ENCODE measurements at regions not wholly inside any gene's neighbourhood (a gene's known extent, or its start where the extent isn't known, plus 50 kb on each side); places are given as distances from the start of the nearest gene placed in this dataset.

GRCh38 chr10:65762311-65762710 lies 1163.5 kb upstream of the LRRTM3 start:
- H3K27ac ChIP-seq = no peak overlapping the region
- DNase-seq (ENCODE audit: low spot score) = no peak
- ChIA-PET CTCF (no interaction called here), POLR2A (ENCODE audit: low non-redundant PET) (no interaction called here)
- no peak for TF ChIP-seq CTCF (conservative IDR thresholded peaks at IDR 0.05; ENCODE audit: low read depth)

GRCh38 chr10:65765006-65765541 lies 1160.8 kb upstream of the LRRTM3 start:
- TF ChIP-seq CTCF (conservative IDR thresholded peaks at IDR 0.05; ENCODE audit: low read depth) = no peak
- no peak for DNase-seq (ENCODE audit: low spot score)
- ChIA-PET POLR2A (ENCODE audit: low non-redundant PET) (no interaction called here), CTCF (interaction anchor here (0.6 kb wide), 1 partner anchor 139 kb away, joined by 6 read pairs; no protein-coding TSS in a partner anchor)
- no peak overlapping the region for H3K27ac ChIP-seq

DNA sequence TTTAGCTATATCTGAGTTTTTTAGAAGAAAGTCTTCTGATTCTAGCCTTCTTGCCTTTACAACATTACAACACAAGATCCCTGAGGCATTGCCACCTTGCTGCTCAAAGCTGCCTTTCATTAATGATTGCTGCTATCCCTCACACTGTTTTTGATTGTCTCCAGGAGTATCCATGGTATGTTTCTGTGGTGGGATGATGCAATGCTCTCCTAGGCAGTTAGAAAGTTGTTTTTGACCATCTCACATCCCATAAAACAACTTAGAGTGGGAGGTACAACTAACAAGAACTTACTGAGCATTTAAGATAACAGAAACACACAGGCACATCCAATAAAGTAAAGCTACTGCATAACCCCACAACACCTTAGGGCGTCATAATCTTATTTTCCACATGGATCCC lies 1156.0 kb upstream of the LRRTM3 start:
- no peak overlapping the region for H3K27ac ChIP-seq
- no peak for DNase-seq (ENCODE audit: low spot score)
- ChIA-PET POLR2A (ENCODE audit: low non-redundant PET) (no interaction called here), CTCF (no interaction called here)
- TF ChIP-seq CTCF (conservative IDR thresholded peaks at IDR 0.05; ENCODE audit: low read depth) = no peak

GRCh38 chr10:65778753-65779152 lies 1147.1 kb upstream of the LRRTM3 start:
- no peak for TF ChIP-seq CTCF (conservative IDR thresholded peaks at IDR 0.05; ENCODE audit: low read depth)
- ChIA-PET CTCF (no interaction called here), POLR2A (ENCODE audit: low non-redundant PET) (no interaction called here)
- H3K27ac ChIP-seq = no peak overlapping the region
- no peak for DNase-seq (ENCODE audit: low spot score)

DNA sequence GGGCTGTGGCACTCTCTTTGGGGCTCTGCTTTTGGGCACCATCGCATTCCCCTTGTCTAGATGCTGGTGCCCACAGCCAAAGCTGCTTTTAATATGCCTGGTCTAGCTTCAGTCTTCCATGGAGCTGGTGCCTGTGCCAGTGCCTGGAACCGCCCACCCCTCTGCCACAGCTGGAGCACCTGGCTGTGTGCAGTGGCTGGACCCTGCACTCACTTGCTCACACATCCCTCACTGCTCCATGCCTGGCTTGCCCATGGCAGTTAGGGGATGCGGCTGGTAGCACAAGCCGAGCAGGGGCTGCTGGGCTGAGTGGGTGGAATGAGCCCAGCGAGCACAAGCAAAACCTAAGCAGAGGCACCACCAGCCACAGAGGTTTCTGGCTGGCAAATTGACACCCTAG lies 1145.9 kb upstream of the LRRTM3 start:
- CTCF ChIA-PET = interaction anchor here (0.6 kb wide), 1 partner anchor 18 kb away, joined by 3 read pairs; no protein-coding TSS in a partner anchor
- no peak overlapping the region for H3K27ac ChIP-seq
- no peak for DNase-seq (ENCODE audit: low spot score)
- no peak for TF ChIP-seq CTCF (conservative IDR thresholded peaks at IDR 0.05; ENCODE audit: low read depth)
- POLR2A ChIA-PET (ENCODE audit: low non-redundant PET) = interaction anchor here (0.6 kb wide), 1 partner anchor 25 kb away, joined by 3 read pairs; no protein-coding TSS in a partner anchor

GRCh38 chr10:65786279-65786678 lies 1139.6 kb upstream of the LRRTM3 start:
- no peak for DNase-seq (ENCODE audit: low spot score)
- POLR2A ChIA-PET (ENCODE audit: low non-redundant PET) = no interaction called here
- CTCF ChIA-PET = no interaction called here
- H3K27ac ChIP-seq = no peak overlapping the region
- TF ChIP-seq CTCF (conservative IDR thresholded peaks at IDR 0.05; ENCODE audit: low read depth) = no peak

Data from RWPE1 (cell line).